Sigmoid colon (tissue), 6 donors: ENCODE measurements at regions not wholly inside any gene's neighbourhood (a gene's known extent, or its start where the extent isn't known, plus 50 kb on each side); places are given as distances from the start of the nearest gene placed in this dataset.

Experiments
- DNase-seq: peaks from one replicate; pipeline ENCODE4 v3.0.0-alpha.2; 2019
- H3K27ac ChIP-seq, 4 donors: fragments of 200-600 bp; sonication (generic); one replicate each; pipeline ENCODE4 v1.5.1; 2016 to 2019; ENCODE audit warnings: mild to moderate bottlenecking in 1 of 4
- H3K27me3 ChIP-seq, 3 donors: fragments of 200-600 bp; sonication (generic); one replicate each; pipeline ENCODE4 v1.5.1; 2019; ENCODE audit warnings: mild to moderate bottlenecking in 1 of 3
- H3K36me3 ChIP-seq, 4 donors: fragments of 200-600 bp; sonication (generic); one replicate each; pipeline ENCODE4 v1.5.1; 2016 to 2019
- H3K4me1 ChIP-seq, 4 donors: fragments of 200-600 bp; sonication (generic); one replicate each; pipeline ENCODE4 v1.5.1; 2017 to 2019
- H3K4me3 ChIP-seq, 4 donors: fragments of 200-600 bp; sonication (generic); one replicate each; pipeline ENCODE4 v1.5.1; 2017 to 2019; ENCODE audit warnings: mild to moderate bottlenecking in 2 of 4, moderate library complexity in 1 of 4
- H3K9me3 ChIP-seq, 4 donors: fragments of 200-600 bp in 3 of 4; sonication (generic) in 3 of 4; one replicate each; pipeline versions ENCODE4 v1.5.1 to v1.6.1; 2013 to 2019
- CTCF ChIP-seq, 4 experiments: fragments of 450-650 bp in 3 of 4; fragments of 200-600 bp in 1 of 4; IDR thresholded peaks; one replicate each; pipeline ENCODE4 v1.5.1; 2016 to 2019; ENCODE audit warnings: antibody characterized with exemption in 4 of 4, mild to moderate bottlenecking in 3 of 4, moderate library complexity in 2 of 4
- EP300 ChIP-seq, 4 donors: sonication (generic); formaldehyde crosslinking; IDR thresholded peaks; one replicate each; pipeline ENCODE4 v1.6.1; 2017; ENCODE audit warnings: antibody characterized with exemption in 4 of 4
- POLR2A ChIP-seq, 2 donors: fragments of 450-650 bp; IDR thresholded peaks; one replicate each; pipeline ENCODE4 v1.6.1; 2016; ENCODE audit warnings: antibody characterized with exemption in 2 of 2, mild to moderate bottlenecking in 2 of 2, moderate library complexity in 2 of 2
- POLR2AphosphoS5 ChIP-seq, 4 donors: sonication (generic); formaldehyde crosslinking; IDR thresholded peaks; one replicate each; pipeline ENCODE4 v1.6.1; 2017; ENCODE audit warnings: antibody characterized with exemption in 4 of 4
- WGBS, 2 donors: extraction: QIAGEN DNeasy Blood & Tissue Kit; methylation state at CpG; one replicate each; pipeline ENCODE4 v1.1.7; 2013; 5-methylcytosine and 5-hydroxymethylcytosine counted together
- intact Hi-C: fragments of 100-400 bp; cut with DNase I; formaldehyde crosslinking; loops from one replicate; pipeline ENCODE4 v1.15.1; 2023
- donor health status: healthy with polysubstance abuse.
- donor health status: healthy.

- Histone ChIP-seq H3K36me3 (no peaks in the 10 kb centered on the region), H3K4me1 (peaks cover 0 to 6% (median 0%) of the 10 kb centered on the region in 4 donors), H3K4me3 (no peak overlapping the region), H3K27ac (no peak overlapping the region), H3K27me3 (no peaks in the 10 kb centered on the region), H3K9me3 (no peaks in the 10 kb centered on the region)
- no peak for DNase-seq
- TF ChIP-seq POLR2A (IDR thresholded peaks at IDR 0.05): no peak
- TF ChIP-seq EP300 (IDR thresholded peaks at IDR 0.05): no peak
- no peak for TF ChIP-seq POLR2AphosphoS5 (IDR thresholded peaks at IDR 0.05)
- TF ChIP-seq CTCF (IDR thresholded peaks at IDR 0.05): no peak
- intact Hi-C loops: no loop called here
- 68 to 71% methylated on average over 4 of the region's 4 CpGs for WGBS, 2 donors
Measured at GRCh38 chr12:69094606-69095216, 144.7 kb upstream of the CPSF6 start.

GRCh38 chr12:69095765-69096477, 143.4 kb upstream of the CPSF6 start:
- Histone ChIP-seq H3K9me3 (no peaks in the 10 kb centered on the region), H3K27ac (no peak overlapping the region), H3K27me3 (no peaks in the 10 kb centered on the region), H3K4me1 (peaks cover 0 to 5% (median 0%) of the 10 kb centered on the region in 4 donors), H3K4me3 (no peak overlapping the region), H3K36me3 (no peaks in the 10 kb centered on the region)
- no peak for DNase-seq
- TF ChIP-seq POLR2A (IDR thresholded peaks at IDR 0.05) (no peak), POLR2AphosphoS5 (IDR thresholded peaks at IDR 0.05) (no peak)
- 72 to 90% methylated on average over 9 of the region's 9 CpGs for WGBS, 2 donors
- intact Hi-C loops: no loop called here

- no peaks in the 10 kb centered on the region for H3K27me3 ChIP-seq
- no peak for TF ChIP-seq CTCF (IDR thresholded peaks at IDR 0.05)
- TF ChIP-seq POLR2AphosphoS5 (IDR thresholded peaks at IDR 0.05): no peak
- no peak for TF ChIP-seq EP300 (IDR thresholded peaks at IDR 0.05)
- TF ChIP-seq POLR2A (IDR thresholded peaks at IDR 0.05): no peak
- peaks cover 0 to 3% (median 0%) of the 10 kb centered on the region in 4 donors for H3K4me1 ChIP-seq
- H3K27ac ChIP-seq: no peak overlapping the region
- H3K4me3 ChIP-seq: no peak overlapping the region
- WGBS, 2 donors: 66 to 72% methylated on average over 1 of the region's 1 CpG
- H3K9me3 ChIP-seq: no peaks in the 10 kb centered on the region
- no peak for DNase-seq
- no peaks in the 10 kb centered on the region for H3K36me3 ChIP-seq
- intact Hi-C loops: no loop called here
Measured at GRCh38 chr12:69096669-69097335, 142.6 kb upstream of the CPSF6 start.

GRCh38 chr12:69097619-69098368, 141.6 kb upstream of the CPSF6 start:
- no peaks in the 10 kb centered on the region for H3K9me3 ChIP-seq
- no peak for DNase-seq
- H3K36me3 ChIP-seq: no peaks in the 10 kb centered on the region
- 83 to 88% methylated on average over 6 of the region's 6 CpGs for WGBS, 2 donors
- TF ChIP-seq POLR2AphosphoS5 (IDR thresholded peaks at IDR 0.05): no peak
- no peak for TF ChIP-seq POLR2A (IDR thresholded peaks at IDR 0.05)
- no peak for TF ChIP-seq EP300 (IDR thresholded peaks at IDR 0.05)
- no peak for TF ChIP-seq CTCF (IDR thresholded peaks at IDR 0.05)
- peaks cover 0 to 3% (median 0%) of the 10 kb centered on the region in 4 donors for H3K4me1 ChIP-seq
- H3K27ac ChIP-seq: no peak overlapping the region
- H3K27me3 ChIP-seq: no peaks in the 10 kb centered on the region
- intact Hi-C loops: no loop called here
- H3K4me3 ChIP-seq: no peak overlapping the region
